ENCODE measurements at regions not wholly inside any gene's neighbourhood (a gene's known extent, or its start where the extent isn't known, plus 50 kb on each side); places are given as distances from the start of the nearest gene placed in this dataset.

GRCh38 chr7:112959276-112959675, 127.4 kb downstream of the GPR85 start:
- TF ChIP-seq FOXP2 (optimal IDR thresholded peaks at IDR 0.05; ENCODE audit: borderline replicate concordance, extremely low read depth, extremely low read length, insufficient read depth) (no peak), SIN3A (IDR thresholded peaks at IDR 0.05; ENCODE audit: borderline replicate concordance, insufficient read depth, low read length) (no peak), POLR2AphosphoS5 (IDR thresholded peaks at IDR 0.05; ENCODE audit: low read depth, low read length) (no peak), REST (IDR thresholded peaks at IDR 0.05; ENCODE audit: insufficient read depth in 1 of 2, low read depth in 2 of 2, low read length in 2 of 2) (no peak), TAF1 (IDR thresholded peaks at IDR 0.05; ENCODE audit: borderline replicate concordance, insufficient read depth, low read length) (no peak)
